Activated naive CD4-positive, alpha-beta T cell treated with anti-CD3 and anti-CD28 coated beads for 36 hours (primary cell): ENCODE measurements at regions not wholly inside any gene's neighbourhood (a gene's known extent, or its start where the extent isn't known, plus 50 kb on each side); places are given as distances from the start of the nearest gene placed in this dataset.

Experiments
- CTCF ChIA-PET: fragments of 350-600 bp; sonication (Branson Sonifier 250); formaldehyde crosslinking; loops from one replicate; lab custom pipeline; 2021; ENCODE audit warnings: antibody characterized with exemption; lab: Charles Lee
- DNase-seq: peaks from one replicate; pipeline ENCODE4 v3.0.0-alpha.2; 2020
- H3K27ac Mint-ChIP-seq: one replicate; pipeline ENCODE4 v1.8.0; 2021; ENCODE audit warnings: mild to moderate bottlenecking, mixed read lengths
- H3K27me3 Mint-ChIP-seq: one replicate; pipeline ENCODE4 v1.8.0; 2021; ENCODE audit warnings: low read depth, mixed read lengths
- H3K36me3 Mint-ChIP-seq: one replicate; pipeline ENCODE4 v1.8.0; 2021; ENCODE audit warnings: low read depth, mixed read lengths
- H3K4me1 Mint-ChIP-seq: one replicate; pipeline ENCODE4 v1.8.0; 2021; ENCODE audit warnings: low read depth, mixed read lengths
- H3K4me3 Mint-ChIP-seq: one replicate; pipeline ENCODE4 v1.8.0; 2021; ENCODE audit warnings: mild to moderate bottlenecking, moderate library complexity, mixed read lengths
- H3K9me3 Mint-ChIP-seq: one replicate; pipeline ENCODE4 v1.8.0; 2021; ENCODE audit warnings: mixed read lengths
- intact Hi-C: fragments of 100-400 bp; cut with micrococcal nuclease; formaldehyde crosslinking; loops from one replicate; pipeline ENCODE4 v1.15.1; 2023

- Mint-ChIP-seq H3K27me3 (peaks cover 4% of the 10 kb centered on the region), H3K27ac (no peak overlapping the region), H3K4me3 (peak overlapping the region; percentile 25), H3K9me3 (no peaks in the 10 kb centered on the region), H3K4me1 (no peaks in the 10 kb centered on the region), H3K36me3 (no peaks in the 10 kb centered on the region)
- CTCF ChIA-PET = interaction anchor here (0.7 to 2.3 kb wide), 7 partner anchors 8 to 330 kb away, joined by 3 to 10 read pairs (median 6); no protein-coding TSS in a partner anchor
- DNase-seq = peak; percentile 68
- intact Hi-C loops = no loop called here
These were observed 224.2 kb downstream of the NFATC2 start for GRCh38 chr20:51318058-51318949.

GRCh38 chr20:51315390-51315789 lies 227.1 kb downstream of the NFATC2 start:
- peaks cover 4% of the 10 kb centered on the region for H3K27me3 Mint-ChIP-seq
- no peak overlapping the region for H3K4me3 Mint-ChIP-seq
- DNase-seq = no peak
- no peaks in the 10 kb centered on the region for H3K4me1 Mint-ChIP-seq
- CTCF ChIA-PET = interaction anchor here (0.9 to 2.1 kb wide), 4 partner anchors 9 to 328 kb away, joined by 3 to 11 read pairs (median 6); no protein-coding TSS in a partner anchor
- intact Hi-C loops = no loop called here
- H3K9me3 Mint-ChIP-seq = no peaks in the 10 kb centered on the region
- H3K27ac Mint-ChIP-seq = no peak overlapping the region
- no peaks in the 10 kb centered on the region for H3K36me3 Mint-ChIP-seq

- CTCF ChIA-PET = interaction anchor here (0.6 to 2.1 kb wide), 7 partner anchors 8 to 326 kb away, joined by 3 to 11 read pairs (median 3); no protein-coding TSS in a partner anchor
- H3K27ac Mint-ChIP-seq = no peak overlapping the region
- H3K27me3 Mint-ChIP-seq = peaks cover 11% of the 10 kb centered on the region
- no peak overlapping the region for H3K4me3 Mint-ChIP-seq
- DNase-seq = no peak
- H3K4me1 Mint-ChIP-seq = no peaks in the 10 kb centered on the region
- H3K36me3 Mint-ChIP-seq = no peaks in the 10 kb centered on the region
- no peaks in the 10 kb centered on the region for H3K9me3 Mint-ChIP-seq
- intact Hi-C loops = no loop called here
These were observed 229.1 kb downstream of the NFATC2 start for GRCh38 chr20:51313358-51313827.

- CTCF ChIA-PET = interaction anchor here (0.6 to 1.3 kb wide), 5 partner anchors 9 to 384 kb away, joined by 3 read pairs; no protein-coding TSS in a partner anchor
- Mint-ChIP-seq H3K36me3 (no peaks in the 10 kb centered on the region), H3K9me3 (no peaks in the 10 kb centered on the region), H3K4me1 (no peaks in the 10 kb centered on the region), H3K27ac (no peak overlapping the region), H3K27me3 (peaks cover 11% of the 10 kb centered on the region), H3K4me3 (no peak overlapping the region)
- intact Hi-C loops = no loop called here
- no peak for DNase-seq
These were observed 230.1 kb downstream of the NFATC2 start for GRCh38 chr20:51312480-51312783.

GRCh38 chr20:51311636-51312479 lies 230.7 kb downstream of the NFATC2 start:
- H3K27ac Mint-ChIP-seq = no peak overlapping the region
- H3K36me3 Mint-ChIP-seq = no peaks in the 10 kb centered on the region
- no peak overlapping the region for H3K4me3 Mint-ChIP-seq
- CTCF ChIA-PET = interaction anchor here (0.6 to 7.6 kb wide), 4 partner anchors 8 to 385 kb away, joined by 3 to 211 read pairs (median 3); no protein-coding TSS in a partner anchor
- H3K4me1 Mint-ChIP-seq = no peaks in the 10 kb centered on the region
- intact Hi-C loops = no loop called here
- DNase-seq = no peak
- no peaks in the 10 kb centered on the region for H3K9me3 Mint-ChIP-seq
- H3K27me3 Mint-ChIP-seq = peaks cover 12% of the 10 kb centered on the region

- intact Hi-C loops = no loop called here
- Mint-ChIP-seq H3K36me3 (no peaks in the 10 kb centered on the region), H3K27me3 (peaks cover 10% of the 10 kb centered on the region), H3K4me1 (no peaks in the 10 kb centered on the region), H3K4me3 (no peak overlapping the region), H3K9me3 (no peaks in the 10 kb centered on the region), H3K27ac (no peak overlapping the region)
- CTCF ChIA-PET = interaction anchor here (2.2 to 7.6 kb wide), 4 partner anchors 8 to 322 kb away, joined by 6 to 211 read pairs (median 21); no protein-coding TSS in a partner anchor
- DNase-seq = no peak
These were observed 232.3 kb downstream of the NFATC2 start for GRCh38 chr20:51310216-51310615.

GRCh38 chr20:51309128-51309527 lies 233.4 kb downstream of the NFATC2 start:
- H3K27me3 Mint-ChIP-seq = peaks cover 10% of the 10 kb centered on the region
- intact Hi-C loops = no loop called here
- CTCF ChIA-PET = interaction anchor here (0.6 to 7.6 kb wide), 7 partner anchors 9 to 515 kb away, joined by 3 to 211 read pairs (median 6); no protein-coding TSS in a partner anchor

GRCh38 chr20:51306521-51307358 lies 235.8 kb downstream of the NFATC2 start:
- peaks cover 8% of the 10 kb centered on the region for H3K27me3 Mint-ChIP-seq
- H3K4me1 Mint-ChIP-seq = no peaks in the 10 kb centered on the region
- H3K4me3 Mint-ChIP-seq = no peak overlapping the region
- H3K9me3 Mint-ChIP-seq = peaks cover 3% of the 10 kb centered on the region
- peak; percentile 83 for DNase-seq
- intact Hi-C loops = loop anchor here (1.0 kb wide), 3 partner anchors 87 to 512 kb away; no protein-coding TSS in a partner anchor
- CTCF ChIA-PET = interaction anchor here (0.7 to 7.6 kb wide), 20 partner anchors 10 to 512 kb away, joined by 3 to 211 read pairs (median 4); partner anchors contain the start of gene BCAS4
- H3K36me3 Mint-ChIP-seq = no peaks in the 10 kb centered on the region
- H3K27ac Mint-ChIP-seq = no peak overlapping the region

More at GRCh38 chr20:51309128-51309527, 233.4 kb downstream of the NFATC2 start:
- Mint-ChIP-seq H3K27ac (no peak overlapping the region), H3K4me3 (no peak overlapping the region), H3K36me3 (no peaks in the 10 kb centered on the region), H3K9me3 (peaks cover under 1% of the 10 kb centered on the region), H3K4me1 (no peaks in the 10 kb centered on the region)
- DNase-seq = no peak

GRCh38 chr20:51306081-51306480 lies 236.4 kb downstream of the NFATC2 start:
- no peaks in the 10 kb centered on the region for H3K4me1 Mint-ChIP-seq

GRCh38 chr20:51305316-51306052 lies 237.0 kb downstream of the NFATC2 start:
- CTCF ChIA-PET = interaction anchor here (0.7 to 7.6 kb wide), 10 partner anchors 9 to 511 kb away, joined by 3 to 211 read pairs (median 6); partner anchors contain the start of gene BCAS4
- Mint-ChIP-seq H3K36me3 (no peaks in the 10 kb centered on the region), H3K9me3 (peaks cover 3% of the 10 kb centered on the region), H3K4me1 (no peaks in the 10 kb centered on the region), H3K4me3 (no peak overlapping the region), H3K27me3 (peaks cover 8% of the 10 kb centered on the region), H3K27ac (no peak overlapping the region)
- no peak for DNase-seq
- intact Hi-C loops = loop anchor here (1.0 kb wide), 3 partner anchors 86 to 511 kb away; no protein-coding TSS in a partner anchor

More at GRCh38 chr20:51306081-51306480, 236.4 kb downstream of the NFATC2 start:
- Mint-ChIP-seq H3K4me3 (no peak overlapping the region), H3K27me3 (peaks cover 8% of the 10 kb centered on the region), H3K36me3 (no peaks in the 10 kb centered on the region), H3K9me3 (peaks cover 3% of the 10 kb centered on the region), H3K27ac (no peak overlapping the region)
- no peak for DNase-seq
- intact Hi-C loops = loop anchor here (1.0 kb wide), 3 partner anchors 87 to 512 kb away; no protein-coding TSS in a partner anchor
- CTCF ChIA-PET = interaction anchor here (0.7 to 7.6 kb wide), 14 partner anchors 8 to 512 kb away, joined by 3 to 211 read pairs (median 5); partner anchors contain the start of gene BCAS4
